HG03095 (cell line): ENCODE measurements at regions not wholly inside any gene's neighbourhood (a gene's known extent, or its start where the extent isn't known, plus 50 kb on each side); places are given as distances from the start of the nearest gene placed in this dataset.

ENCODE experiments used
- ATAC-seq: cut with Tn5 transposase; IDR thresholded peaks from one replicate; pipeline ENCODE4 v1.9.1; 2021; ENCODE audit warnings: moderate library complexity; ENCODE audit not compliant: unreplicated experiment

DNA sequence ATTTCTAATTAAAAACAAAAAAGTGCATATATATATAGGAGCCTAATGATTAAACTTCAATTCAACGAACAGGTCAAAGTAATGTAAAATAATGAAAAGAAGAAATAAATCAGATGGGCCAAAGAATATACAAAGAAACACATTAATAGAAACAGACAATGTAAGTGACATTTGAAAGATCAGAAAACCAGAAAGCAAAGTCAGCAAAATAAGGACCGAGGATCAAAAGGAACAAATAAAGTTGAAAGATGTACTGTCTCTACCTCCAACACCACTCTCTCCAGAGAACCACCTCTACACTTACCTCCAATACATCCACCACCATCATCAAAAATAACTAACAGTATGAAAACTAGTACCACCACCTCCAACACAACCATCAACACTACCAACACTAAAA lies 1226.3 kb upstream of the NCAM2 start:
- no peak for ATAC-seq

DNA sequence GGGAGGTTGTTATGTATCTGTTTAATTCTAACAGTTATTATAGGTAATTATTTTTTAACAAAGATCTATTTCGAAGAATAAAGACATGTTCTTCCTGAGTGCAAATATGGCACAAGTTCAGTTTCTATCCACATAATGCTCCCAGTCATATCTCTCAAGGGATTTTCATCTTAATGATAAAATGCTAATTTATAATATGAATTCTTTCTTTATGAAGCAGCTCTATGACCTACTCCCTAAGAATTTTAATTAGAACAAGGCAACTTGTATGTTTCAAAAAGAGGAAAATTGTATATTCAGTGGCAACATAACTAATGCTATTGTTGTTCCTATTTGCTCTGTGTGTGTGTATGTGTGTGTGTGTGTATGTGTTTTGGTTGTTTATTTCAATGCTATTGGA lies 1222.1 kb upstream of the NCAM2 start:
- ATAC-seq: no peak

DNA sequence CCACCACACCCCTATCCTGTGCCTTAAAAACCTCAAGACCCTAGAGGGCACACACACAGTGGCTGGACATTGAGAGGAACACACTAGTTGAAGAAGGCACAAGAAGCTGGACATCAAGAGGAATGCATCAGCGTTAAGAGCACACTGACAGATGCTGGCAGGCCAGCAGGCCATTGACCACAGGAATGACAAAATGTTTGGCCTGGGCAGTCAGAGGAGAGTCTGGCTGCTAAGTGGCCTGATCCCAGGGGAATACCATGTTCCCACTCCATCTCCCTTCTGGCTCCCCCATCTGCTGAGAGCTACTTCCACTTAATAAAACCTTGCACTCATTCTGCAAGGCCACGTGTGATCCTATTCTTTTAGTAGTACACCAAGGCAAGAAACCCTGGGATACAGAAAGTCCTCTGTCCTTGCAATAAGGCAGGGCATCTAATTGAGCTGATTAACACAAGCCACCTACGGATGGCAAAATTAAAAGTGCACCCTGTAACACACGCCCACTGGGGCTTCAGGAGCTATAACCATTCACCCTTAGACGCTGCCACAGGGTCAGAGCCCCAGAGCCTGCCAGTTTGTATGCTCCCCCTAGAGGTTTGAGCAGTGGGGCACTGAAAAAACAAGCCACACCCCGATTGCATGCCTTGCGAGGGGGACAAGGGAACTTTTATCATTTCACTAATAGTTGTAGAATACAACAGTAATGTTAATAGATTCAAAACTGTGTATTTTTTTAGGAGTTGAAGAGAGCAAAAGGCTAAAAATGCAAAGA lies 1216.1 kb upstream of the NCAM2 start:
- ATAC-seq: no peak

DNA sequence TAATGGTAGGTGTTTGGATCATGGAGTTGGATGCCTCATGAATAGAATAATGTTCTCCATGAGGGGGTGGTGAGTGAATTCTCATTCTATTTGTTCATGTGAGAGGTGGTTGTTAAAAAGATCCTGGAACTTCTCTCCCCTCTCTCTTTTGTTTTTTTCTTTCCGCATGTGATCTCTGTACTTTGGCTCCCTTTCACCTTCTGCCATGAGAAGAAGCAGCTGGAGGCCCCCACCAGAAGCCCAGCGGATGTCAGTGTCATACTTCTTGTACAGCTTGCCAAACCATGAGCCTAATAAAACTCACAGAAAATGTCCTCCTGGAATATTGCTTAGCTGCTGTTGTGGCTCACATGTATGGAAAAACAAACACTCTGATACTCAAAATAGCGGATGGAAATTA lies 1212.3 kb upstream of the NCAM2 start:
- no peak for ATAC-seq

DNA sequence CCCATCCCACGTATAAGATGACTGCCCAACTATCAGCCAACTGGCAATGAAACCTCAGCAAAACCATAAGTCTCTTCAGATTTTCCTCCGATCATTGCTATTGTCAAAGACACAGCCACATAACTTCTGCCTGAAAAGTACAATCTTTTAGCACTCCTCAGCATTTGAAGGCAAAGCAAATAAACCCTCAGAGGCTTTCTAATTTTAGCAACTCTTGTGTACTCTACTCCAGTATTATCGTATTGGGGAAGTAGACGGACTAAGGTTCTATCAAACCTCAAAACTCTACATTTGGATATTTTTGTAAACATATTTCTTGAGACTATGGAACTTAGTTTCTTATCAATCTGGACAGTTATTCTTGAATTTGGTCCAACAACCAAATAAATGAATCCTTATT lies 1206.2 kb upstream of the NCAM2 start:
- no peak for ATAC-seq

DNA sequence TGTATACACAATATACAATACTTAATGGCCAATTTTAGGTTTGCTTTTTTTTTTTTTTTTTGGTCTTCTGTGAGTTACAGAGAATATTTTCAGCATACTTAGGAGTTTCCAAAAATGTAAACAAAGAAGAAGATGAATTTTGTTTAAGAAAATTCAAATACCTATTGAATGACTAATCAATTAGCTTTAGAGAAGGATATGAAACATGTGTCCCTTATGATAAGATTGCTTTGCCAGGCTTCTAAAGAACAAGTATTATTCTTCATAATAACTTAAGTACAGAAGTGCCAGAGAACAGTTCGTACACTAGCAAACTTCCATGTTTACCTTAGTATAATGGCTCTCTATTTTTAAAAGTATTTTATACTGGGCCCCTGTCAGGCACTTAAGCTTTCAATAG lies 1191.0 kb upstream of the NCAM2 start:
- no peak for ATAC-seq

DNA sequence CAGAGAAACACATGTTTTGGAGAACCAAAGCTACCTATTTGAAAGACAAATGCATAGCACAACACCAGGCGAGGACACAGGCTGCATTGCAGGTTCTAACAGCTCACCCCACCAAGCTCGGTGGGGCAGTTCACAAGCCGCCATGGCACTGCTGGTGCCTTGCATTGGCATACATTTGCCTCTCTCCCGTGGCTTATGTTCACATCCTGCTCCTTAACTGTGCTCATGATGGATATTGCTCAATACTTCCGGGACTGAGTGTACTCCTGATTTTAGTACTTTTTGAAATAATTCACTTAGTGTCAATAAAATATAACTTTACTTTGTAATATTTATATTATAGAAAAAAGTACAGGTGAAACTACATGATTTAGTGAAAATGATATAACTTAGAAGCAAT lies 1187.4 kb upstream of the NCAM2 start:
- ATAC-seq: no peak

DNA sequence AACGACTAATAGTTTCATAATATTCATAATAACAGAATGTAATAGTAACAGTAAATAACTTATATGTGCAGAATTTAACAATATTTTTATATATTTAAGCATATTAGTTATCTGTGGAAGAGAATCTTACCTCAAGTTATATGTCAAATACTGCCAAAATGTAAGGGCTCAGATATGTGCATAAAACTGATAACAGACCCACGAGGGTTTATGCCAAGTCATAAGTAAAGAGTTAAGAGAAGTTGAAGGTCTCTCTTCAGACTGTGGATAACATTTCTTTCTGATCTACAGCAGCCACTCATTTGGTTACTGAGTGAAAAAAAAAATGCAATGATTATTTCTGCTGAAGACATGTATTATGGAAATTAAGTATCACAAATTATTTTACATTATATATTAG lies 1167.8 kb upstream of the NCAM2 start:
- ATAC-seq: no peak

DNA sequence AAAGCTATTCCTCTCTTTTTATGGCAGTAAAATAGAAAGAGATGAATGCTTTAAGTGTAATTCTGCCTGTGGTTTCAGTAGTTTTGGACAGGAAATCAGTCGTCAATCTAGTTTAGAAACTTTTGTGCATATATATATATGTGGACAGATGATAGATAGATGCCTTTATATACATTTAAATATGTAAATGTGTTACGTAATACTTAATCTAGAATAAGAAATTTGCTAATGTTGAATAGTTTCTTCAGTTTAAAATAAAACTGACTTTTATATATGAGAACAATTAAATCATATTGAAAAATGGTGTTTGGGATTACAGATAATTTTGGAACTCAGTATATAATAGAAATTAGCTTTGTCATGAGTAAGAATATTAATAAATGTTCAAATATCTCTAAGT lies 1165.7 kb upstream of the NCAM2 start:
- no peak for ATAC-seq

DNA sequence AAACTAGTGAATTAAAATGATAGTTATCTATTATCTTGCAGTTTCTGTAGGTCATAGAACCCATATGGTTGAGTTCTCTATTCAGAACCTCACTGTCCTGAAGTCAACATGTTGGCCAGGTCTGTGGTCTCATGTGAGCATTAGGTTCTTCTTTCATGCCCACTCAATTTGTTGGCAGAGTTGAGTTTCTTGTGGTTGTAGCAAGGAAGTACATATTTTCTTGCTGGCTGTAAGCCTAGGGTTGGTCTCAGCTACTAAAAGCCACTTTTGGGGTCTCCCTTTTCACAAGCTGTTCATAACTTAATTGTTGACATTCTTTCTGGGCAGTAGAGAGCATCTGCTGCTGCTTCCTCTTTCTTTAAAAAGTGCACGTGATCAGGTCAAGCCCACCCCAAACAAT lies 1165.1 kb upstream of the NCAM2 start:
- ATAC-seq: no peak

DNA sequence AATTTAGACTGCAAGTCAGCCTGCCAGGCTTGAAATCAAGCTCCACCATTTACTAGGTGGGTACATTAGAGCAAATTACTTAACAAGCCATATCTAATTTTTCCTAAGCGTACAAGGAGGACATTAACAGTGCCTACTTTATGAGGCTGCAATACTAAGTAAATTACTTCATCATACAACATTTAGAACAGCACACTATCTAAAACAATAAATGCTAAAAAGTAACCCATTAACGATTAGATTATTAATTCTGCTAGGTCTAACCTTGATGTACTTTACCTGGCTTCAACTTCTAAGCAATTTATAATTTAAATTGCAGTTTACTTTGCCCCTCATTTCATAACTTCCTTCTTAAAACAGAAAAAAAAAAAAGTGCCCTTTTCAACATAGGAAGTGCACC lies 1155.6 kb upstream of the NCAM2 start:
- no peak for ATAC-seq

DNA sequence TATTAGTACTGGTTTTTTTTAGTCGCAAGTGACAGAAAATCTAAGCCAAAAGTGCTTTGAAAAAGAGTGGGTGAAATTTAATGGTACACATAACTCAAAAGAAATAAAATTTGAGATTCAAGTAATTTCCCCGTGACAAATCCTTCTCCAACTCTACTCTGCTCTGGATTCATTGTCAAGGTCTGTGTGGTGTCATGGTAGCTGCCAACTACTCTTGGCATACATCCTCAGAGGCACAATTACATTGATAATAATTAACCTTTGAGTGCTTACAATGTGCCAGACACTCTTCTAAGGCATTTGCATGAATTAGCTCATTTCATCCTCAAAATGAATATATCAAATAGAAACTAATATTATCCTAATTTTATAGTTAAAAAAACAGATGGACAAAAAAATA lies 1153.9 kb upstream of the NCAM2 start:
- ATAC-seq: no peak

DNA sequence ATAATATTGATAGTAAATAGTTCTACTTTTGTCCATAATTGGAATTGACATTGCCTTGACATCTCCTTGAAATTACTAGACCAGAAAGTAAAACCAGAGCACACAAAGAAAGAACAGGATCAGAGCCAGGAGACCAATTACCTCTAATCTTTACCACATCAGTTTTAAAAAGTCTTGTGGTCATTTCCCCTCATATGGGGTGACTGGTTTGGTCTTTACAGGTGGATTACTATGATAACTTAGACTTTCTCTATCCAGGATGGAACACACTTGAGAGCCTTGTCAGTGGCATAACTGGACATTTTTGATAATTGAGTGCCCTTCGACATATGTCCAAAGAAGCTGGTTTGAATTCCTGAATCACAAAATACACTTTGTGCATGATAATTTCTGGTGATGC lies 1148.1 kb upstream of the NCAM2 start:
- ATAC-seq: no peak

DNA sequence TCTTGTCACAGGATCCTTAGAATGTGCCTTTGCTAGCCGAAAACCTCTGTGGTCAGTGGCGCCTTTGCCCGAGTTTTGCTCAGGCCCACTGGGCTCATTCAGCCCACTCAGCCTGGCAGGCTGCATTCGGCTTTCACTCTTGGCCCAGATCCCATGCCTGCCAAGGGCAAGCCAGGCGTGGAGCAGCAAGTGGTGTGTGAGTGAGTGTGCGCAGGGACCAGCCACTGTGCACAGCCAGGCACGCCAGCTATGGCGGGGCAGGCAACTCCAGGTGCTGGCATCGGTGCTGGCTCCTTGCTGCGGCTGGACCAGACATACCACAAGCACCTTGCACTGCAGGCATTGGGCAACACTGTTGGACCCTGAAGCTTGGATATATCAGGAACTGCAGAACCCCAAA lies 1145.1 kb upstream of the NCAM2 start:
- no peak for ATAC-seq

DNA sequence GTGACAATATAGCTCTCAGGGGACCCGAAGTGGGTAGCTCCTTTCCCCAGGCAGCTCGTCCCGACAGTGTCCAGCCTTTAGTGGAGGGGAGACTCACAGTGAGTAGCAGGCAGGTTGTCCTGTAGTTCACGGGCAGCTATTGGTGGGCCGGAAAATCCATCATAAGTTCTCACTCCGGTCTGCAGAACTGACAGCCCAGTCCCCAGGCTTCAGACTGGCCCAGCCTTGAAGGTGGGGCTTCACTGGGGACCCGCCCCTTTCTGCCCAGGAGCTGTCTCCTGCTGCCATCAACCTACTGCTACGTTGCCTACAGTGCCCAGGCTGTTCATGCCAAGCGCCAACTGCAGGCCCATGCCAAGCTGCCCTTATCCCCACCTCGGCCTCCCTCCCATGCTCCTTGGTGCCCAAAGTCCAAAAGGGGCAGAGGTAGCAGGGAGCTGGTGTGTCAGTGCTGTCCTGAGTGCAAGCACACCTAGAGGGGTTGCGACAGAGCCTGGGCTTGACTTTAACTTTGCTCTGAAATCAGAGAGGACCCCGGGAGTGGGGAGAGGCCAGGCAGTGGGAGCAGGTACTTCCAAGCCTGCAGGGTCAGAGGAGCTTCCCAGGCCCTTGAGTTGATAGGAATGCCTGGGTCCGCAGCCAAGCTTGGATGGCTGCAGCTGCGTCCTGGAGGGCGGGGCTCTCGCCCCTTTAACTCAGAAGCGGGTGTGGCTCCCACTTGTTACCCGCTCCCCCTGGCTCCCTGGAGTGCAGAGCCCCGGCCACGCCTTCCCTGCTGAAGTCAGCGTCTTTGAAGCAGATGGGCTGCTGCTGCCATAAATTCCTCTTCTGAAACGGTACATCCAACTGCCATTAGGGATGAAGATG lies 1144.3 kb upstream of the NCAM2 start:
- no peak for ATAC-seq

DNA sequence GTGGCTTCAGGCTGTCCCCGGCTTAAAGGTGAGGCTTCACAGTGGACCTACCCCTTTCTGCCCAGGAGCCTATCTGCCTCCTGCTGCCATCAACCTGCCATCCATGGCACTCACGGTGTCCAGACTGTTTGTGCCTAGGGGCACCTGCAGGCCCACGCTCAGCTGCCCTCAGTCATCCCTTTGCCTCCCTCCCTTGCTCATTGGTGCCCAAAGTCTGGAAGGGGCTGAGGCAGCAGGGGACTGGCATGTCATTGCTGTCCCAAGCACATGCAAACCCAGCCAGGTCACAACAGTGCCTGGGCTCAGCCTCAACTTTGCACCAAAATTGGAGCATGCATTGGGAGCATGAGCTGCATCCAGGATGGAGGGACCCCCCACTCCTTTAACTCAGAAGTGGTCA lies 1142.7 kb upstream of the NCAM2 start:
- no peak for ATAC-seq

DNA sequence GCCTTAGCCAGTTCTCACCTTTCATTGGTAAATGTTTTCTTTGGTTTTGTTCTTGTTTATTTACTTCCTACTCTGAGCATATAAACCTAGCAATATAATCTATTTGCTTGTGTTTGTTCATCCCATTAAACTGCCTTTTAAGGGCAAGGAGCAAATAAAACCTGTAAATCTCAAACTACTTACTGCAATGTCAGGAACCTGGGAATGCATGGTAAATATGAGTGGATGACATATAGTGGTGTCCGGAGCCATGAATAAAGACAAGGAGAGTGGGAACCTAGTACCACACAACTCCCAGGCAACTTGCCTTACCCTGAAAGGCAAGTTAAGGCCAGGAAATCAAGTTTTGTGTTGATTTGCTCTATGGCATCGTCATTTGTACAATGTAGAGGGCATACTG lies 1133.7 kb upstream of the NCAM2 start:
- no peak for ATAC-seq

DNA sequence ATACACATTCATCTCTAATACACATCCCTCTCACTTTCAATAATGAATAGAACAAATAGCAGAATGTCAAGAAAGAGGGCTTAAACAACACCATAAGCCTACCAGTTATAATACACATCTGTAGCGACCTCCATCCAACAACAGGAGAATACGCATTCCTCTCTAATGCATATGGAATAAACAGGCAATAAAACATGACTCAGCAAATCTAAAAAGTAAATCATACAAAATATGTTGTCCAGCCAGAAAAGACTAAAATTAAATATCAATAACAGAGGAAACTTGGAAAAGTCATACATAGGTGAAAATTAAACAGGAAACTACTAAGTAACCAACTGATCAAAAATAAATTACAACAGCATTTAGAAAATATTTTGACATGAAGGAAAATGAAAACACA lies 1127.5 kb upstream of the NCAM2 start:
- no peak for ATAC-seq

DNA sequence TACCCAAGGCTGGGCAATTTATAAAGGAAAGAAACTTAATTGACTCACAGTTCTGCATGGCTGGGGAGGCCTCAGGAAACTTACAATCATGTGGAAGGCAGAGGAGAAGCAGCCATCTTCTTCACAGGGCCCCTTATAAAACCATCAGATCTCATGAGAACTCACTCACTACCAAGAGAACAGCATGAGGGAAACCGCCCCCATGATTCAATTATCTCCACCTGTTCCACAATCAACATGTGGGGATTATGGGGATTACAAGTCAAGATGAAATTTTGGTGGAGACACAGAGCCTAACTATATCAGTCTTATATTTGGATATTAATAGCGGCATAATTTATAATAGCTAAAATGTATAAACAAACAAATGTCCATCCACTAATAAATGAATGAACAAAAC lies 1123.7 kb upstream of the NCAM2 start:
- no peak for ATAC-seq

DNA sequence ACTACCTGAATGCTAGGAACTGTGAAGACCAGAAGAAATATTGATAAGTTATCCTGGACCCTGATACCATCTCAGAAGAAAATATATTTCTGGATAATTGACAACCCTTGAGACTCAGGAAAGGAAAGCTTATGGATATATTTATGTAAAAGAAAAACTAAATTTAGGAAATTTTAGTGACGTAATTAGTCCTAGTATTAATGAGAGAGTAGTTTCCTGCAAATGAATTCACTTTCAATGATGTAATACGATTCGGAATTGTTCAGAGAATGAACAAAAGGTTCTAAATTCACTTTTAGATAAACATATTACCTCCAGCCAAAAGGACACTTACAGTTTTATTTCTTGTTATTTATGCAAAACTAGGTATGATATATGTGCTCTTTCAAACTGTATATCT lies 1120.1 kb upstream of the NCAM2 start:
- no peak for ATAC-seq

DNA sequence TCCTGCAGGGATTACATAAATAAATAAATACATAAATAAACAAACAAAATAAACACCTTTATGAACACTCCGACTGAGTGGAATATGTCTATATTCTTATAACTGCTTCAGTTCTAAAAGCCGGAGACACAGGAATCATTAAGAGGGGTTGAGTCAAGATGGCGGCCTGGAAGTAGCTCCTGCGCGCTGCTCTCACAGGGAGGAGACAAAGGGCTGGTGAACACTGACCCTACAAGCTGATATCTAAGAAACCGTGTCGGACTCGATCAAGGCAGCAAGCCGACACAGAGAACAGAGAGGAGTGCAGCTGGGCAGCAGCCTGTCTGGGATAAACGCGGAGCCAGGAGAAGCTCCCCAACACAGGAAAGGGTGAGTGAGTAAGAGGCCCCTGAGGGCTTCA lies 1098.6 kb upstream of the NCAM2 start:
- no peak for ATAC-seq

DNA sequence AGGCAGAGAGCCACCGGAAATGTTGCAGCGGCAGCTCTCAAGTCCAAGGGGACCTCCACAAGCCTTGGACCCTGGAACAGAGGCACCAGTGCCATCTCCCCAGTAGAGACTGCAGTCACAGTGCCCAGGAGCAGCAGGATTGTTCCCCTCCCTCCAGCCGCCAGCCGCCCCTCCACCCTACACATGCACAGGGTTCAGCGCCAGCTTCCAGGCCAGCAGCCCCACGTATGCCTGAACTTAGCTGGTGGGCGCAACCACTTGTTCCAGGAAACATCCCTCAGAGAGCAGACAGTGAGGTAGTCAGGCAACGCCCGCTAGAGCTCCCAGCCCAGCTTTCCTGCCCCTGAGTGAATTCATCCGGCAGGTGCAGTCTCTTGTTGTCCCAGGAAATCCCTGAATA lies 1098.1 kb upstream of the NCAM2 start:
- no peak for ATAC-seq

DNA sequence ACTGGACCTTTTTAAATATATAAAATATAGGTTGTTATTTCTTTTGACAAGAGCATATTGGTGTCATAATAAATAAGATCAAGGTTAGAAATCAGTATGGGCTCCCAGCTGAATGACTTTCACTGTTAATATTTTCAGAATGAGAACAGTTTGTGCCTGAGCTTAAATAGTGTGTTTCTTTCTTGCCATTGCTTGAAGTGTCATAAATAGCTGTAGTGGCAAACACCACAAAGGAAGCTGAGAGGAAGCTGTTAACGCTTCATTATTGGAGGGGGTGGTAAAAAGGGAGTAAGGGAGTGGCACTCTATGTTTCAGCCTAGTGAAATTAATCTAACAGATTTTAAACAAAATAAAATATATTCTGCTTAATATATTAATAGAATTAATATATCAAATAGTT lies 1089.8 kb upstream of the NCAM2 start:
- no peak for ATAC-seq
